Mesendoderm (in vitro differentiated cells): ENCODE measurements at regions not wholly inside any gene's neighbourhood (a gene's known extent, or its start where the extent isn't known, plus 50 kb on each side); places are given as distances from the start of the nearest gene placed in this dataset.
"Not testable (repeated sequence)": the region's sequence is repeated elsewhere in the genome, so short reads cannot be mapped to it uniquely, and the experiment has no call there.

Experiments used
- DNase-seq: peaks from one replicate; pipeline ENCODE4 v3.0.0; 2013
- H2AK5ac ChIP-seq: 2 replicates; pipeline ENCODE4 v1.6.1; 2013; ENCODE audit warnings: low read length, inconsistent platforms
- H2BK120ac ChIP-seq: 2 replicates; pipeline ENCODE4 v1.6.1; 2013; ENCODE audit warnings: low read depth, mild to moderate bottlenecking, low read length, moderate library complexity, mixed read lengths
- H2BK15ac ChIP-seq: replicated peaks from 2 replicates; pipeline ENCODE4 v1.6.1; 2013; ENCODE audit warnings: low read depth, mild to moderate bottlenecking, moderate library complexity
- H2BK5ac ChIP-seq: 2 replicates; pipeline ENCODE4 v1.6.1; 2013; ENCODE audit warnings: low read length, inconsistent platforms
- H3K18ac ChIP-seq: 2 replicates; pipeline ENCODE4 v1.6.1; 2013; ENCODE audit warnings: mild to moderate bottlenecking, low read length, mixed read lengths
- H3K23ac ChIP-seq: one replicate; pipeline ENCODE4 v1.6.1; 2013; ENCODE audit warnings: low read length
- H3K27ac ChIP-seq: 2 replicates; pipeline ENCODE4 v1.5.1; 2013; ENCODE audit warnings: low read depth, mild to moderate bottlenecking, inconsistent platforms, low read length, moderate library complexity
- H3K27me3 ChIP-seq: 2 replicates; pipeline ENCODE4 v1.6.1; 2013; ENCODE audit warnings: low read length, control low read depth, mild to moderate bottlenecking, inconsistent platforms; ENCODE audit not compliant: insufficient read depth, poor library complexity
- H3K36me3 ChIP-seq: 2 replicates; pipeline ENCODE4 v1.6.1; 2013; ENCODE audit warnings: low read length, inconsistent platforms; ENCODE audit not compliant: control insufficient read depth, insufficient read depth
- H3K4ac ChIP-seq: one replicate; pipeline ENCODE4 v1.6.1; 2013; ENCODE audit warnings: low read depth, mild to moderate bottlenecking, low read length, moderate library complexity
- H3K4me1 ChIP-seq: 2 replicates; pipeline ENCODE4 v1.6.1; 2013; ENCODE audit warnings: low read depth, low read length, inconsistent platforms; ENCODE audit not compliant: control insufficient read depth
- H3K4me2 ChIP-seq: 2 replicates; pipeline ENCODE4 v1.6.1; 2013; ENCODE audit warnings: low read length
- H3K4me3 ChIP-seq: 2 replicates; pipeline ENCODE4 v1.5.1; 2013; ENCODE audit warnings: mild to moderate bottlenecking, low read length
- H3K56ac ChIP-seq: one replicate; pipeline ENCODE4 v1.6.1; 2013; ENCODE audit warnings: low read length
- H3K79me1 ChIP-seq: 2 replicates; pipeline ENCODE4 v1.6.1; 2013; ENCODE audit warnings: low read length, inconsistent platforms
- H3K79me2 ChIP-seq: 2 replicates; pipeline ENCODE4 v1.6.1; 2013; ENCODE audit warnings: mild to moderate bottlenecking, low read length; ENCODE audit not compliant: control insufficient read depth, insufficient read depth
- H3K9ac ChIP-seq: 2 replicates; pipeline ENCODE4 v1.6.1; 2013; ENCODE audit warnings: low read length, inconsistent platforms
- H4K5ac ChIP-seq: one replicate; pipeline ENCODE4 v1.6.1; 2013; ENCODE audit warnings: low read length
- H4K8ac ChIP-seq: one replicate; pipeline ENCODE4 v1.6.1; 2013; ENCODE audit warnings: low read depth, mild to moderate bottlenecking, control low read depth, low read length, moderate library complexity
- WGBS: extraction: QIAGEN DNeasy Blood & Tissue Kit; methylation state at CpG from one replicate; pipeline ENCODE4 v1.1.7; 2013; ENCODE audit warnings: low lambda C conversion rate, missing lambda C conversion rate; ENCODE audit not compliant: insufficient coverage; ENCODE audit errors: extremely low coverage; 5-methylcytosine and 5-hydroxymethylcytosine counted together

- H2BK5ac ChIP-seq, result no peak overlapping the region
- H2BK15ac ChIP-seq, result no peak overlapping the region
- no peaks in the 10 kb centered on the region for H3K79me2 ChIP-seq
- no peaks in the 10 kb centered on the region for H3K36me3 ChIP-seq
- H3K4me1 ChIP-seq, result no peaks in the 10 kb centered on the region
- no peak overlapping the region for H3K9ac ChIP-seq
- H3K27ac ChIP-seq, result no peak overlapping the region
- H3K79me1 ChIP-seq, result no peaks in the 10 kb centered on the region
- H3K23ac ChIP-seq, result no peak overlapping the region
- no peak overlapping the region for H3K4me3 ChIP-seq
- no peak overlapping the region for H3K56ac ChIP-seq
- H3K4me2 ChIP-seq, result no peak overlapping the region
- H2AK5ac ChIP-seq, result no peak overlapping the region
- no peak overlapping the region for H3K18ac ChIP-seq
- no peak overlapping the region for H4K8ac ChIP-seq
- no peak overlapping the region for H2BK120ac ChIP-seq
- no peak overlapping the region for H3K4ac ChIP-seq
- H3K27me3 ChIP-seq, result no peaks in the 10 kb centered on the region
- no peak overlapping the region for H4K5ac ChIP-seq
- no CpG with 5 or more reads among the region's 3 CpGs for WGBS
- DNase-seq, result no peak
These were observed 178.3 kb upstream of the MAP1B start for GRCh38 chr5:71929003-71929402.

GRCh38 chr5:71930554-71930953 is 176.7 kb upstream of the MAP1B start:
- not testable (repeated sequence) for H3K27ac ChIP-seq, H3K23ac ChIP-seq, H3K36me3 ChIP-seq, H3K4me2 ChIP-seq, H2AK5ac ChIP-seq, H2BK120ac ChIP-seq, H2BK15ac ChIP-seq, H3K56ac ChIP-seq, H3K79me1 ChIP-seq, H3K27me3 ChIP-seq, H3K4me1 ChIP-seq, DNase-seq, H3K18ac ChIP-seq, H4K5ac ChIP-seq, H3K79me2 ChIP-seq, H3K9ac ChIP-seq, H3K4ac ChIP-seq, H2BK5ac ChIP-seq, H4K8ac ChIP-seq, H3K4me3 ChIP-seq

- Histone ChIP-seq H3K27me3 (no peaks in the 10 kb centered on the region), H2AK5ac (no peak overlapping the region), H3K4me1 (no peaks in the 10 kb centered on the region), H2BK5ac (no peak overlapping the region), H3K79me2 (no peaks in the 10 kb centered on the region), H3K27ac (no peak overlapping the region), H3K9ac (no peak overlapping the region), H2BK120ac (no peak overlapping the region), H2BK15ac (no peak overlapping the region), H3K4ac (no peak overlapping the region), H3K4me3 (no peak overlapping the region), H3K56ac (no peak overlapping the region), H3K4me2 (no peak overlapping the region), H3K79me1 (no peaks in the 10 kb centered on the region), H3K23ac (no peak overlapping the region), H4K5ac (no peak overlapping the region), H3K18ac (no peak overlapping the region), H4K8ac (no peak overlapping the region), H3K36me3 (no peaks in the 10 kb centered on the region)
- no CpG with 5 or more reads among the region's 1 CpG for WGBS
- no peak for DNase-seq
These were observed 175.1 kb upstream of the MAP1B start for GRCh38 chr5:71932131-71932654.

GRCh38 chr5:71932655-71933338 is 174.5 kb upstream of the MAP1B start:
- Histone ChIP-seq H3K36me3 (no peaks in the 10 kb centered on the region), H3K4ac (no peak overlapping the region), H2BK120ac (no peak overlapping the region), H3K4me3 (no peak overlapping the region), H3K79me1 (no peaks in the 10 kb centered on the region), H3K4me2 (no peak overlapping the region), H3K27ac (no peak overlapping the region), H2BK5ac (no peak overlapping the region), H3K4me1 (no peaks in the 10 kb centered on the region), H3K23ac (no peak overlapping the region), H3K18ac (no peak overlapping the region), H2AK5ac (no peak overlapping the region), H3K56ac (no peak overlapping the region), H4K8ac (no peak overlapping the region), H3K79me2 (no peaks in the 10 kb centered on the region), H3K27me3 (no peaks in the 10 kb centered on the region), H2BK15ac (no peak overlapping the region), H3K9ac (no peak overlapping the region), H4K5ac (no peak overlapping the region)
- peak; percentile 73 for DNase-seq
- WGBS, result no CpG with 5 or more reads among the region's 8 CpGs

GRCh38 chr5:71934322-71934721 is 173.0 kb upstream of the MAP1B start:
- no peak overlapping the region for H3K23ac ChIP-seq
- H3K27me3 ChIP-seq, result no peaks in the 10 kb centered on the region
- no peak for DNase-seq
- H3K4ac ChIP-seq, result no peak overlapping the region
- H3K4me1 ChIP-seq, result peaks cover 3% of the 10 kb centered on the region
- no peak overlapping the region for H4K5ac ChIP-seq
- H2BK120ac ChIP-seq, result no peak overlapping the region
- WGBS, result no CpG with 5 or more reads among the region's 1 CpG
- H2BK15ac ChIP-seq, result no peak overlapping the region
- H3K79me2 ChIP-seq, result no peaks in the 10 kb centered on the region
- H3K56ac ChIP-seq, result no peak overlapping the region
- H3K4me3 ChIP-seq, result no peak overlapping the region
- no peak overlapping the region for H3K4me2 ChIP-seq
- no peak overlapping the region for H3K9ac ChIP-seq
- H2AK5ac ChIP-seq, result no peak overlapping the region
- no peak overlapping the region for H3K27ac ChIP-seq
- H4K8ac ChIP-seq, result no peak overlapping the region
- no peak overlapping the region for H2BK5ac ChIP-seq
- no peaks in the 10 kb centered on the region for H3K79me1 ChIP-seq
- H3K18ac ChIP-seq, result no peak overlapping the region
- H3K36me3 ChIP-seq, result no peaks in the 10 kb centered on the region
